ENCODE measurements at regions not wholly inside any gene's neighbourhood (a gene's known extent, or its start where the extent isn't known, plus 50 kb on each side); places are given as distances from the start of the nearest gene placed in this dataset.

DNA sequence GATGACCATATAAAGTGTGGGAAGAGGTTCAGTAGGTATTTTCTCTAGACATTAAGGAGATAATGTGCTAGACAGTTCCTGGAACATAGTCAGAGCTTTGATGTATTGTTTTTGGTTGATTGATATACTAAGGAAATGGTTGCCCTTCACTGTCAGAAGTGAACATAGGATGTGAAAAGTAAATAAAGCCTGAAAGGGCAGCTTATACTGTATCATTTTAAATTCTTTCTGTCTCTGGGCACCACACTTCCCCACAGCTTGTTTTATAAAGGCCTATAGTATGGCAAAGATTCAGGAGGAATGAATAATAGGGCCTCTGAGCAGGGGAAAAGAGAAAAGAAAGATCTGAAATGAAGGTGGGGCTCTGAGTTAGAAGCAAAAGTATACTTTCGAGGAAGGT lies 72.7 kb upstream of the ITPRID2 start:
- no peak for DNase-seq (ENCODE audit: low read depth, low spot score)
- H3K4me3 ChIP-seq (ENCODE audit: low read length) = no peak overlapping the region

GRCh38 chr2:181821049-181821448 lies 70.5 kb upstream of the ITPRID2 start:
- no peak overlapping the region for H3K4me3 ChIP-seq (ENCODE audit: low read length)
- no peak for DNase-seq (ENCODE audit: low read depth, low spot score)

GRCh38 chr2:181822097-181822496 lies 69.4 kb upstream of the ITPRID2 start:
- no peak for DNase-seq (ENCODE audit: low read depth, low spot score)
- H3K4me3 ChIP-seq (ENCODE audit: low read length) = no peak overlapping the region

GRCh38 chr2:181823405-181823804 lies 68.1 kb upstream of the ITPRID2 start:
- H3K4me3 ChIP-seq (ENCODE audit: low read length) = no peak overlapping the region
- DNase-seq (ENCODE audit: low read depth, low spot score) = no peak

- no peak overlapping the region for H3K4me3 ChIP-seq (ENCODE audit: low read length)
- DNase-seq (ENCODE audit: low read depth, low spot score) = no peak
Observed at GRCh38 chr2:181828122-181828705, 63.3 kb upstream of the ITPRID2 start.

DNA sequence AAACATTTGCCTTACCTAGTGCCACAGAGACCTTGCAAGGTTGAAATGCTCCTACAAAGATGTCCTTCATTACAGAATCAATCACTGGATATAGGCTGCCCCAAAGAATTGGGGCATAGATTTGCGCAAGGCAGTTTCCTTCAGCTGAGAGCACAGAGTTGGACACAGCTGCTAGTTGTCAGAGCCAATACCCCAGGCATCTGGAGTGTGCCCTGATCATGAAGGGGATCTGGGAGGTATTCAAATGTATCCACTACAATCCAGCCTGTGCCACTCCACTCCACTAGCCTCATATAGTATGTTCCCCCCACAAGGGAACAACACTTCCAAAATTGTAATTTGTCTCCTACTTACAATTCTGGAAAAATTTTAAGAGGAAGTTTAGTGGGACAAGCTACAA lies 62.3 kb upstream of the ITPRID2 start:
- no peak overlapping the region for H3K4me3 ChIP-seq (ENCODE audit: low read length)
- DNase-seq (ENCODE audit: low read depth, low spot score) = no peak

GRCh38 chr2:181832015-181832414 lies 59.5 kb upstream of the ITPRID2 start:
- DNase-seq (ENCODE audit: low read depth, low spot score) = no peak
- H3K4me3 ChIP-seq (ENCODE audit: low read length) = no peak overlapping the region

- no peak overlapping the region for H3K4me3 ChIP-seq (ENCODE audit: low read length)
- no peak for DNase-seq (ENCODE audit: low read depth, low spot score)
Observed at GRCh38 chr2:181836583-181836982, 54.9 kb upstream of the ITPRID2 start.

- DNase-seq (ENCODE audit: low read depth, low spot score) = no peak
- H3K4me3 ChIP-seq (ENCODE audit: low read length) = no peak overlapping the region
Observed at GRCh38 chr2:181837563-181837962, 54.0 kb upstream of the ITPRID2 start.

GRCh38 chr2:181839811-181840210 lies 51.7 kb upstream of the ITPRID2 start:
- no peak overlapping the region for H3K4me3 ChIP-seq (ENCODE audit: low read length)
- DNase-seq (ENCODE audit: low read depth, low spot score) = no peak

DNA sequence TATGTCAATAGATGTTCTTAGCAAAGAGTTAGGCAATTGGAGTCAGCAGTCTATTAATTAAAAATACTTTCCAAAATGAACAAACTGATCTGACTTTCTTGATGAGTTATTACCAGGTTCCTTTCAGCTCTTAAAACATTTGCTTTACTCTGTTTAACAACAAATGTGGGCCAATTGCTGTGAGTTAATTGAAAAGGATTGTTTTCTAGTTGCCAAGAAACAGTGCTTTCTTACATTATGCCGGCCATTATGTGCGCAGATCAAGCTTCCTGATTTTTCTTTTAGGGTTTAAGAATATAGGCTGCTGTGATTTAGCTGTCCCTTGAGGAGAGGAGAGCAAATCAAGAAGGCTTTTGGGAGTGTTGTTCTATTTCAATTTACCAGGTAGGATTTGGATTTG lies 50.5 kb upstream of the ITPRID2 start:
- DNase-seq (ENCODE audit: low read depth, low spot score) = no peak
- no peak overlapping the region for H3K4me3 ChIP-seq (ENCODE audit: low read length)
